OCI-LY3 (cell line): ENCODE measurements at regions not wholly inside any gene's neighbourhood (a gene's known extent, or its start where the extent isn't known, plus 50 kb on each side); places are given as distances from the start of the nearest gene placed in this dataset.

Experiments
- EZH2phosphoT487 ChIP-seq: fragments of 200-600 bp; shearing (Covaris generic); IDR thresholded peaks from 2 replicates; pipeline ENCODE4 v1.6.1; 2018; ENCODE audit warnings: antibody characterized with exemption, mixed run types, low read depth
- TF ChIP-seq, protein P1 (sequence below): fragments of 200-600, 300-600 bp; sonication (generic); IDR thresholded peaks from 2 replicates; pipeline ENCODE4 v1.5.1; 2014; ENCODE audit warnings: antibody characterized with exemption, low read length, low read depth

DNA sequence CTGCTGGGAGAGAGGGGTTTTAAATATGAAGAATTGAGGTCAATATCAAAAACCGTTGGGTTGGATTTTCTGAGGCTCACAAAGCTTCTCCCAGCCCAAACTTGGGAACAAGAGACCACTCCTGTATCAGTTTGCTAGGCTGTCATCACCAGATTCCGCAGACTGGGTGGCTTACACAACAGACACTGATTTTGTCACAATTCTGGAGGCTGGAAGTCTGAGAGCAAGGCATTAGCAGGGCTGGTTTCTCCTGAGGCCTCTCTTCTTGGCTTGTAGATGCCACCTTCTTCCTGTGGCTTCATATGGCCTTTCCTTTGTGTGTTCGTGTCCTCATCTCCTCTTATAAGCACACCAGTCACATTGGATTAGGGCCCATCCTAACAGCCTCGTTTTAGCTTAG lies 122.9 kb upstream of the COPS8 start:
- TF ChIP-seq, protein P1, sequence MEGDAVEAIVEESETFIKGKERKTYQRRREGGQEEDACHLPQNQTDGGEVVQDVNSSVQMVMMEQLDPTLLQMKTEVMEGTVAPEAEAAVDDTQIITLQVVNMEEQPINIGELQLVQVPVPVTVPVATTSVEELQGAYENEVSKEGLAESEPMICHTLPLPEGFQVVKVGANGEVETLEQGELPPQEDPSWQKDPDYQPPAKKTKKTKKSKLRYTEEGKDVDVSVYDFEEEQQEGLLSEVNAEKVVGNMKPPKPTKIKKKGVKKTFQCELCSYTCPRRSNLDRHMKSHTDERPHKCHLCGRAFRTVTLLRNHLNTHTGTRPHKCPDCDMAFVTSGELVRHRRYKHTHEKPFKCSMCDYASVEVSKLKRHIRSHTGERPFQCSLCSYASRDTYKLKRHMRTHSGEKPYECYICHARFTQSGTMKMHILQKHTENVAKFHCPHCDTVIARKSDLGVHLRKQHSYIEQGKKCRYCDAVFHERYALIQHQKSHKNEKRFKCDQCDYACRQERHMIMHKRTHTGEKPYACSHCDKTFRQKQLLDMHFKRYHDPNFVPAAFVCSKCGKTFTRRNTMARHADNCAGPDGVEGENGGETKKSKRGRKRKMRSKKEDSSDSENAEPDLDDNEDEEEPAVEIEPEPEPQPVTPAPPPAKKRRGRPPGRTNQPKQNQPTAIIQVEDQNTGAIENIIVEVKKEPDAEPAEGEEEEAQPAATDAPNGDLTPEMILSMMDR: no peak
- TF ChIP-seq EZH2phosphoT487: no peak
